HG02610 (cell line): ENCODE measurements at regions not wholly inside any gene's neighbourhood (a gene's known extent, or its start where the extent isn't known, plus 50 kb on each side); places are given as distances from the start of the nearest gene placed in this dataset.

Experiments used
- ATAC-seq: cut with Tn5 transposase; IDR thresholded peaks from one replicate; pipeline ENCODE4 v1.9.1; 2021; ENCODE audit warnings: mild to moderate bottlenecking, moderate library complexity; ENCODE audit not compliant: unreplicated experiment

DNA sequence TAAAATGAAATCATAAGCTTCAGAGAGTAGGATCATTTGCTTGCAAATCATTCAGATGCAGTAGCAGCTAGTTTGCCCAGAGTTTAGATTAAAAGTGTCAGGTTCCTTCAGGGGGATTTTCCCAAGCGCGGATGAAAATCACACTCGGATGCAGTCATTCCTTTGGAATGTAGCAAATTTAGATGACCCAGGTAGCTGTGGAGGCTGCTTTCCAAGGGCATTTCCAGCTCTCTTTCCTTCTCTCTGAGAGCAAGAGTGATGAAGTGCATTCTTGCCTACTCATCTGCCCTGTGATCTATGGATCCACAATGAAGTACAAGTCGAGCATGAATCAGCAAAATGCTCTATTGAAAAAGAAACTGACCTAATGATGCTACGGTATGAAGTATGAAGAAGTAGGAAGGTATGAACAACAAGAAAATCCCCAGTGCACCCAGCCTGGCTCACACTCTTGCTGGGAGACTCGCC, 200.2 kb downstream of the PLK2 start:
- ATAC-seq: no peak

DNA sequence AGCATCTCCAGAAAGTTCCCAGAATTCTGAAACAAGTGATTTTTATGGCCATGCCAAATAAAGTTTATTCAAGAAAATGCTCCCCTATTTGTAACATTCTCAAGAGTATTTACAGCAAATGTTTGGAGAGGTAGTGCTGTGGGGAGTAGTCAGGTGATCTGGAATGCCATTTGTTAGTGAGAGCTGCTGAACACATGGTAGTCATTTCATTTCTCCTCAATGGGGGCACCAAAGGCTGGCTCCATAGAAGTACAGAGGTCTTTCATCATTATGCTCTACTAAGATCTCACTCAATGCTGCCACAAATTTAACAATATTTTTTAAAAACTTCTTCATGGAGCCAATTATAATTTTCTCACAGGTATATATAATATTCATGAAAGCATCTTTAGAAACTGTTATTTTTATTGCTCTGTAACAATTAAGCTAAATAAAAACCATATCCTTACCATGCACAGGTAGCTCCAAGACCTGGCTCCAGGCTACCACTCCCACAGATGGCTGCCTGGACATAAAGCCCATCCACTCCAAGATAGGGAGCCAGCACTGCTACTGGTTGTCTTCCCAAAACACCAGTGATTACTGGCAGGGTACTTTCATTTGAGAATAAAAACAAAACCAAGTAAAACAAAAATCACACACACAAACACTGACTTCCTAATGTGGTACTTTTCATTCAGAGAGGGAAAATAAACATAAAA, 200.8 kb downstream of the PLK2 start:
- ATAC-seq: no peak

- ATAC-seq: no peak
These were observed 203.9 kb downstream of the PLK2 start for GRCh38 chr5:58255970-58256369.

- no peak for ATAC-seq
These were observed 204.5 kb downstream of the PLK2 start for GRCh38 chr5:58255386-58255785.

DNA sequence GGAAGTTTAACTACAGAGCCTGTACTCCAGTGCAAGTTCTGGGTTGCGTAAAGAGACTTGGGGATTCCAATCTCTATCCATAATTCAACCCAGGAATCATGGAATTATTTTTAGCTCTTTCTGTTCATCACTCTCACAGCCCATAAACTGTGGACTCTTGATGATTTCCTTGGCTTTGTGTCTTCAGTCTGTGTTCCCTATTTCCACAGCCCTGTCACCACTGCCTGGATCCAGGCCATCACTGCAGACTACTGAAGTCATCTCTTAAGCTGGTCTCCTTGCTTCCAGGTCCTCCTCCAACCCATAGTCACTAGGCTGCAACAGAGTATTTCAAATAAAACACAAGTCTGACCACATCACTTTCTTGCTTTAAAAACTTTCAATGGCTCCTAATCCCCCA, 211.7 kb downstream of the PLK2 start:
- no peak for ATAC-seq

DNA sequence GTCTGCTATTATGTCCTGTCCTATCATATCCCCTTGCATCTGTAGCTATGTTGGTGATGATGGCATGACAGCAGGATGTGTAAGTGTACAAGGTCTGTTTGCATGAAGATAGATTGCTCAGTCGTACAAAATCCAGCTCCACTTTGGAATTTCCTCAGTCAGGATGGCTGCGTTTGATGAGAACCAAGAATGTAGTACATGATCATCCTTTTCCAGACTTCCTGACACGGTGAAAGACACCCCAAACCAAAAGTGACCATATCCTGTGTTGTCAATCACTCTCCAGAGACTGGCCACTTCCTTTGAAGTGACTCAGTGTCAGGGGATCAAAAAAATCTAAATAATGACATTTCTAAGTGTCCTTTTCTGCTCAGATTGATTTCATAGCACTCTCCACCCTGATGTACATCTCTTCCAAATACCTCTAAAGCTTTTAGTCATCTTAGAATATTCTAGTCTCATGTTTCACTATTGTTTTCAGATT, 213.4 kb downstream of the PLK2 start:
- no peak for ATAC-seq

DNA sequence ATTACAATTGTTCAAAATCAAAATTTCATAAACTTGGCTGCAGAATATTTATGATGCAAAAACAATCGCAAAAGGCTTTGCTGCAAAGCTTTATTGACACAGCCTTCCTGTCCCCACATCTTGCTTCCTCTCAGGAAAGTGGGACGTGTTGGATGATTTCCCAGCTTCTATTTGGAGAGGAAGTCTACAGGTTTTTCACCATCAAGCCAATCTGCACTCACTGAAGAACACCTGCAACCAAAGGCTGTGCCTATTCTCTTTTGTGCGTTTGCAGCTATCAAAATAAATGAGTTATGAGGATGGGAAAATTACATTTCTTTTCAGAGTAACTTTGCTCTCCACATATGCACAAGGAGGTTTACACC, 214.4 kb downstream of the PLK2 start:
- ATAC-seq: no peak

DNA sequence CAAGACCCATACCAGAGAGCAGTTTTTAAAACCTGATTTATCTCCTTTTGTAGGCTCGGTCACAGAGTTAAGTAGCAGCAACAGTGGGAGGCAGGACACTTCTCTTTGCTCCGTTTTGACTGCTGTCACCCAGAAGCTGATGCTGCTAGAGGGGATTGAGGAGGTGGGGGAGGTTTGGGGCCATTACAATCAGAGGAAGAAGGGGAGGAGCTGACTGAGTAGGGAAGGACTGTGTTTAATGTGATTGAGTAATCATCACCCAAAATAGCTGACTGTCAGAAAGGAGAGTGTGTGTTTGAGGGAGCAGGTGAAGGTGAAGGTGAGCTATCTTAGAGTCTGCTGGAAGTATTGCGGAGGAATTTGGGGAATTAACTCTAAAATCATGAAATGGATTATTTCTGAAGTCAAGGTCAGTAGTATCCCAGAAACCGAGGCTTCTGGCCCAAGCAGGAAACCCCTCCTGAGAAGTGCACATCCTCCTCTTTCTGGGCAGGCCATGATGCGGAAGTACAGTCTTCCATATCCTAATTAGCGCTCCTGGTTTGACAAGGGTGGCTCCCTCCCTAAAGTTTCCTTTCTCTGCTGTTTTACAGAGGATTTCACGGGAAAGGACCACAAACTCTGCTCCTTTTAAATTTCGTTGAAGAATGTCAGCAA, 214.9 kb downstream of the PLK2 start:
- ATAC-seq: no peak

GRCh38 chr5:58241389-58241788, 218.5 kb downstream of the PLK2 start:
- no peak for ATAC-seq

- no peak for ATAC-seq
These were observed 219.6 kb downstream of the PLK2 start for GRCh38 chr5:58240322-58240721.

GRCh38 chr5:58239731-58240130, 220.2 kb downstream of the PLK2 start:
- ATAC-seq: no peak

DNA sequence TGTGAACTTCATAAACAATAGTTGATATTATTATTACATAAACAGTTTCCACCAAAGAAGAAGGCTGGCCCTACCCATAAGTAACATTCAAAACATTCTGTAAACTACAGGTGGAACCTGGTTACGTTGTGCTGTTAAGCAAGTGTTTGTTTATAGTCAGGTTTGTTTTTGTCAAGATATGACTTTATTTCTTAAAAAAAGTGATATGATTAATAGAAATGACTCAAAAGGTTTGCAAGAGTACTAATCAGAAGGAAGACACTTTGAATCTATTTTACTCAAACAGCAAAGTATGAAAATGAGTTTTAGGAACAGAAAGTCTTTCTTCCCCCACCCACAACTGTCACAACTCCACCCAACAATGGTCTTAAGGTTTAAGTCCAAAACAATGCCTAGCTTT, 220.8 kb downstream of the PLK2 start:
- peak; percentile 69 for ATAC-seq

DNA sequence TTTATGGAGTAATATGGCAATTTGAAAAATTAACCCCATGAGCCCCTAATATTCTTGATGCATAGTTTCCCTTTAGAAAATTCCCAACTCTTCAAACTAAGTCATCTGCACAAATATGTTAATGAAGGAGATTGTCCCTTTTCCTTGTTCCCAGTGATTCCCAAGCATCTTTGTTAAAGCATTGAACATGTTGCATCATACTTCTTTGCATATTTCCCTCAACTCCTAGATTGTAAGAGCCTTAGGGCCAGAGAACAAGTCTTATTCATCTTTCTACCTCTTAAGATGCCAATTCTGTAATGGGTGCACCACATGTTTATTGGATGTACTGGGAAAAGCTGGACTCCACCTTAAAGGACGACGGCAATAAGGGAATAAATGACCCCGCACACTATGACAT, 223.4 kb downstream of the PLK2 start:
- no peak for ATAC-seq

- ATAC-seq: no peak
These were observed 224.6 kb downstream of the PLK2 start for GRCh38 chr5:58235299-58235698.

DNA sequence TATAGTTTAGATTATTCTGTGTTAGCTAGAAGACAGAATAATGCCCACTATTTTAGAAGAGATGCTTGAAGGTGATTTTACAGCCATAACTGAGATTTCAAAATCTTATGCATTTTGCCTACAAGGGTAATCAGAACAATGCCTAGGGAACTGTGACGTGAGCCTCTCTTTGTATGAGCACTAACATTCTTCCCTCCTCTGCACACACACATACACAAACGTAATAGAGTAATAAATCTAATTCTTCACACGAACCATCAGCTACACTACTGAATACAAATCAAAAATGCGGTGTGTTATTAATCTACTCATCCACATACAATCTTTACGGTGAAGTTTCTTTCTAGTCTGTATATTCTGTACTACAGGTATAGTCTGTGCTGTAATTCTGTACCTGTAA, 227.8 kb downstream of the PLK2 start:
- no peak for ATAC-seq

DNA sequence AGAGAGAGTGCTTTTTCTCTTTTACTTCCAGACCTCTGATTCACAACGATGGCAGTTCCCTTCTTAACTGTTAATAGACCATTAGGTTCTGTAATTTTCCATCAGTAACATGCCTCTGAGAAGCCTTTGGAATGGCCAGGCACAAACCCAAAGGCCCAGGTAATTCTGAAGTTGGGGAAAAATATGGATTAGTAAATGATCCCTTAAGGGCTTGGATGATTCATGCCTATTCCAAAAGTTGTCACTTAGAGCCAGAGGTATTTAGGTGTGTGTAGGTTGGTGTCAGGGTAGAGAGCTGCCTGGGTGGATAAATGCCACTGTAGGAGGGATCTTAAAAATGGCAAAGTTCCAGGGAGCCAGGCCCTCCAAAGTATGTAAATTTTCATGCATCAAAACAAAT, 228.8 kb downstream of the PLK2 start:
- no peak for ATAC-seq

- ATAC-seq: no peak
These were observed 231.0 kb downstream of the PLK2 start for GRCh38 chr5:58228896-58229295.

GRCh38 chr5:58227858-58228257, 232.0 kb downstream of the PLK2 start:
- ATAC-seq: no peak

DNA sequence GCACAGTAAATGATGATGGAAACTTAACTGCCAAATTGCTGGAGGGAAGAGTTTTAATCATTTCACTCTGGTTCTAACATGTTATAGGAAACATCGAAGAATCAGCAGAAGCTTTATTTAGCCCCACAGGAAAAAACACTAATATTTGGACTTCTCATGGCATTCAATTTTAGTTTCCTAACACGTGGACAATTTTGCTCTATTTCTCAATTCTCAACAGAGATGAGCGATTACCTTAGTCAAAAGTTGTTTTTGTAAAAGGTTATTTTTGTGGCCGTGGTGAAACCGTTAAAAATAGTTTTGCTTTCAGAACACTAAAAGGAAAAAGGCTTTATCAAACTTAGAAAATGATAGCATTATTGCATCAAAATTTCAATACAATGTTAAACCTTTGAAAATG, 235.2 kb downstream of the PLK2 start:
- no peak for ATAC-seq

- no peak for ATAC-seq
These were observed 235.7 kb downstream of the PLK2 start for GRCh38 chr5:58224221-58224620.

DNA sequence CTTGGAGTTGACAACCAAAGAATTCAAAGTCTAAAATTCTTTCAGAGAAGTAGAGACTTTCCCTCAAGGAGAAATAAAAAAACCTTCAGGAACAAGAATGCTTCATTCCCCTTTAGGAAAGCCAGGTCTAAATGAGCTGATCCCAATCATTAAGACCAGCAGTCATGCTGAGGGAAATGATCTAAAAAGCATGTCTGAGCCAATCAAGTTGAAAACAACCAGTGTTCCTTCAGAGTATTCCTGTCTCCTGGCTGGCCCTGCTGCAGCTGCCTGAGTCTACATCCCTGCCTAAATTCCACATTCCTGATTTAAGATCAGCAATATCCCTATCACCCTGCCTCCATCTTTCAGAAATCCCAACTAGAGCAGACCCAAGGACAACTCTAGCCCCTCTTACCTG, 244.5 kb downstream of the PLK2 start:
- ATAC-seq: no peak

DNA sequence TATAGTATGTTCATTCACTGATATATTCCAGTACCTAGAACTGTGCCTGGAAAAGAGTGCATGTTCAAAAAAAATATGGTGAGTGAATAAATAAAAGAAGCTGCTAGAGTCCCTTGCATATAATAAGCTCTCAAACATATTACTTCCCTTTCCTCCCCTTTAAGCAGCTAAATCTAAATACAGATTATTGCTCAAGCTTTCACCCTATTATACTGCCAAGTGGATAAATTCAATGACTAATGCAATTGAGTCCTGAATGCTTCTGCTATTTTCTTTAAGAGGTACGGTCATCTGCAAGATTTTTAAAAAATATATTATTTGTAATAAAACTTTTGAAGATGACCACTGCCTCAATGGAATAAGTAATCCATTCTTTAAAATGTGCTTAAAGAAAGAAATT, 248.4 kb downstream of the PLK2 start:
- no peak for ATAC-seq

GRCh38 chr5:58208674-58209073, 251.2 kb downstream of the PLK2 start:
- ATAC-seq: no peak
